ENCODE measurements at regions not wholly inside any gene's neighbourhood (a gene's known extent, or its start where the extent isn't known, plus 50 kb on each side); places are given as distances from the start of the nearest gene placed in this dataset.

DNA sequence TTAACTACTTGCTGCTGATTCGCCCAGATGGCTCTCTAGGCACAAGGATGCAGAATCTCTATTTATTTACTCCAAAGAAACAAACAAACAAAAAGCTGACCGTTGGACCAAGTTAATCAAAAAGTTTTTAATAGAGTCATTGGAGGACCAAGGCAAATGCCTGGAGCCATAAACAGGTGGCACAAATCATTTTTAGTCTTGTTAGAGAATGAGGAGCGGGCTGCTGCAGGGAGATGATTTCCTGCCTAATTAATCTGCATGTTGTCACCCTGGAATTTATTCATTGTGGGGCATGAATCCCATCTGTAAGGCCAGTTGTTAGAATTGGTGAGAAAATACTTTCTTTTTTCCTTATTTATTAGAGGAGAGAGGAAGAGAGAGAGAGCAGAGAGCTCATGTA, 147.4 kb upstream of the GATB start:
- Histone ChIP-seq H3K4me3 (ENCODE audit: low read length in 2 of 2) (no peak overlapping the region), H3K27ac (ENCODE audit: low read depth in 2 of 2, low read length in 2 of 2) (no peak overlapping the region), H3K36me3 (ENCODE audit: control insufficient read depth in 2 of 2, insufficient read depth in 2 of 2, low read length in 2 of 2) (no peaks in the 10 kb centered on the region), H3K4me1 (ENCODE audit: control insufficient read depth in 2 of 2, insufficient read depth in 2 of 2, low read length in 2 of 2) (no peaks in the 10 kb centered on the region), H3K9ac (ENCODE audit: low read depth in 1 of 2, low read length in 2 of 2) (no peak overlapping the region), H3K27me3 (ENCODE audit: control insufficient read depth in 2 of 2, insufficient read depth in 2 of 2, low read length in 2 of 2) (peaks cover 3% of the 10 kb centered on the region in 2 donors), H3K9me3 (ENCODE audit: control insufficient read depth in 2 of 2, low read length in 2 of 2) (no peaks in the 10 kb centered on the region)

DNA sequence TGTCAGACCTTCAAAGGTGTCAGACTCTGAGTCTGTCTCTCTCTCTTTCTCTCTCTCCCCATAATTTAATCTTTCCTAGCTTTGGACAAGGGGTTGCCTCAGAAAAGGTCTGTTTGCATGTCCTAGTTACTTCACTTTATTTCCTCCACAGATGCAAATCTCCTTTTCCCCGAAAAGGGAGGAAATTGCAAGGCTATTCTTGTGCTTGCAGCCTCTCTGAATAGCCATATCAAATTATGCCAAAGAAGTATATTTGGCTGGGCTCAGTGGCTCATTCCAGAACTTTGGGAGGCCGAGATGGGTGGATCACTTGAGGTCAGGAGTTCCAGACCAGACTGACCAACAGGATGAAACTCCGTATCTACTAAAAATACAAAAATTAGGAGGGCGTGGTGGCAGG, 145.6 kb upstream of the GATB start:
- Histone ChIP-seq H3K36me3 (ENCODE audit: control insufficient read depth in 2 of 2, insufficient read depth in 2 of 2, low read length in 2 of 2) (no peaks in the 10 kb centered on the region), H3K9ac (ENCODE audit: low read depth in 1 of 2, low read length in 2 of 2) (no peak overlapping the region), H3K27me3 (ENCODE audit: control insufficient read depth in 2 of 2, insufficient read depth in 2 of 2, low read length in 2 of 2) (peaks cover 3% of the 10 kb centered on the region in 2 donors), H3K9me3 (ENCODE audit: control insufficient read depth in 2 of 2, low read length in 2 of 2) (no peaks in the 10 kb centered on the region), H3K4me3 (ENCODE audit: low read length in 2 of 2) (no peak overlapping the region), H3K4me1 (ENCODE audit: control insufficient read depth in 2 of 2, insufficient read depth in 2 of 2, low read length in 2 of 2) (no peaks in the 10 kb centered on the region), H3K27ac (ENCODE audit: low read depth in 2 of 2, low read length in 2 of 2) (no peak overlapping the region)

DNA sequence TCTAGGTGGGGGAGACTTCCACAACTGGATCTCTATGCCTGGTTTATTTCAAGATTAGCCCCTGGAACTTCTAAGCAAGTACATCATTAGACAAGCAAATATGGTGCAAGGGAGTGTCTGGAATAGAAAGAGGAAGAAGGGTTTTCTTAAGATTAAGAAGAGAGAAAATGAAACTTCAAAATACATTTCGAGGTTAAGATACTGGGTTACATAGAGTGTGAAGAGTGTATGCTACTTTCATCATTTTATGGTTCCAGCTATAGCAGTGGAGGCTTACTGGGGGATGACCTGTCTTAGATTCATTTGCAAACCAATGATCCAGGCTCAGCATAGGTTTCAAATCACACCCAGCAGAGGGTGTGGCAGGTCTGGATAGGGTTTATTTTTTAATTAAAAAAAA, 144.4 kb upstream of the GATB start:
- Histone ChIP-seq H3K9me3 (ENCODE audit: control insufficient read depth in 2 of 2, low read length in 2 of 2) (no peaks in the 10 kb centered on the region), H3K36me3 (ENCODE audit: control insufficient read depth in 2 of 2, insufficient read depth in 2 of 2, low read length in 2 of 2) (no peaks in the 10 kb centered on the region), H3K4me1 (ENCODE audit: control insufficient read depth in 2 of 2, insufficient read depth in 2 of 2, low read length in 2 of 2) (no peaks in the 10 kb centered on the region), H3K27ac (ENCODE audit: low read depth in 2 of 2, low read length in 2 of 2) (no peak overlapping the region), H3K4me3 (ENCODE audit: low read length in 2 of 2) (no peak overlapping the region), H3K27me3 (ENCODE audit: control insufficient read depth in 2 of 2, insufficient read depth in 2 of 2, low read length in 2 of 2) (peaks cover 3% of the 10 kb centered on the region in 2 donors), H3K9ac (ENCODE audit: low read depth in 1 of 2, low read length in 2 of 2) (no peak overlapping the region)

DNA sequence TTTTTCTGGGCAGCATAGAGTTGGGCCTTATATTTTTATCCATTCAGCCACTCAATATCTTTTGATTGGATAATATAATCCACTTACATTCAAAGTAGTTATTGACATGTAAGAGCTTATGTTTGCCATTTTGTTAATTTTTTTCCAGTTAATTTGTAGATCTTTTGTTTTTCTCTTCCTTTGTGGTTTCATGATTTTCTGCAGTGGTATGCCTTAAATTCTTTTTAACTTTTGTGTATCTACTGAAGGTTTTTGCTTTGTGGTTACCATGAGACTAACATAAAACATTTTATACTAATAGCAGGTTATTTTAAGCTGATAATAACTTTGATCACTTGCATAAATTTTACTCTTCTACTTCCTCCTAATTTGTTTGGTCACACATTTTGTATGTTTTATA, 140.8 kb upstream of the GATB start:
- no peaks in the 10 kb centered on the region for H3K4me1 ChIP-seq (ENCODE audit: control insufficient read depth in 2 of 2, insufficient read depth in 2 of 2, low read length in 2 of 2)
- H3K27me3 ChIP-seq (ENCODE audit: control insufficient read depth in 2 of 2, insufficient read depth in 2 of 2, low read length in 2 of 2) = no peaks in the 10 kb centered on the region
- no peak overlapping the region for H3K4me3 ChIP-seq (ENCODE audit: low read length in 2 of 2)
- H3K36me3 ChIP-seq (ENCODE audit: control insufficient read depth in 2 of 2, insufficient read depth in 2 of 2, low read length in 2 of 2) = no peaks in the 10 kb centered on the region
- no peaks in the 10 kb centered on the region for H3K9me3 ChIP-seq (ENCODE audit: control insufficient read depth in 2 of 2, low read length in 2 of 2)
- H3K27ac ChIP-seq (ENCODE audit: low read depth in 2 of 2, low read length in 2 of 2) = no peak overlapping the region
- no peak overlapping the region for H3K9ac ChIP-seq (ENCODE audit: low read depth in 1 of 2, low read length in 2 of 2)

DNA sequence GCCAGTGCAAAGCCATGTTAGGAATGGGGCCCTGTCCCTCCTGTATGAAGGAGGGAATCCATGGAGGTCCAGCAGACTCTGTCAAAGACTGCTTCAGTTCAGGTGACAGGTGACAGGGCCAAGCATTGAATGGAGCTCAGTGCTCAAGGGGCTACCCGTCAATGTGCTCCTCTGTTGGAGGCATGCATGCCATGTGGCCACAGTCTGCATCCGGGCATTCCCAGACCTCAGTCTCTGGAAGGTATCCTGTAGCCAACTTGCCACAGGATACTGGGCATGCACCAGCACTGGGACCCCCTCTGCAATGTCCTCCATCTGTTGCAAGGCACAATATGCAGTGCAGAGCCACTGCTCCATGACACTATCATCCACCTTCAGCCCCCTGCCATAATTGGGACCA, 136.1 kb upstream of the GATB start:
- H3K4me3 ChIP-seq (ENCODE audit: low read length in 2 of 2) = no peak overlapping the region
- no peaks in the 10 kb centered on the region for H3K4me1 ChIP-seq (ENCODE audit: control insufficient read depth in 2 of 2, insufficient read depth in 2 of 2, low read length in 2 of 2)
- no peak overlapping the region for H3K9ac ChIP-seq (ENCODE audit: low read depth in 1 of 2, low read length in 2 of 2)
- no peaks in the 10 kb centered on the region for H3K36me3 ChIP-seq (ENCODE audit: control insufficient read depth in 2 of 2, insufficient read depth in 2 of 2, low read length in 2 of 2)
- H3K27ac ChIP-seq (ENCODE audit: low read depth in 2 of 2, low read length in 2 of 2) = no peak overlapping the region
- no peaks in the 10 kb centered on the region for H3K9me3 ChIP-seq (ENCODE audit: control insufficient read depth in 2 of 2, low read length in 2 of 2)
- H3K27me3 ChIP-seq (ENCODE audit: control insufficient read depth in 2 of 2, insufficient read depth in 2 of 2, low read length in 2 of 2) = no peaks in the 10 kb centered on the region

DNA sequence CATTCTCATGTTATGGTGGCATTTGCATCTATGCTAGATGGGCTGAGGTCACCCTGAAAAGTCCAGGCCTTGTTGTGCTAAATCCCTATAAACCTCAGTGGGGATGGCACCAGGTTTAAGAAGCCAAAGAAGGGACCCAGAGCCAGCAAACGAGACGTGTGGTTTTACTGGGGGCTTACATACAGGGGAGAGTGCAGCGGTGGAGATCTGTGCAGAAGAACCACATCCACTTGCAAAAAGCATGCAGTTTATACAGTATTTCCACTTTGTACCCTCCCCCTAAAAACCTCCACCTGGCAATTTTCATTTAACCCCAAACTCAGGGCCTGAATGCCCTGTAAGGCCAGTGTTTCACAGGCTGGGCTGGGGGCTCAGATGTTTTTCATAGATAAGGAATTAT, 134.9 kb upstream of the GATB start:
- no peaks in the 10 kb centered on the region for H3K9me3 ChIP-seq (ENCODE audit: control insufficient read depth in 2 of 2, low read length in 2 of 2)
- H3K4me3 ChIP-seq (ENCODE audit: low read length in 2 of 2) = no peak overlapping the region
- H3K27me3 ChIP-seq (ENCODE audit: control insufficient read depth in 2 of 2, insufficient read depth in 2 of 2, low read length in 2 of 2) = no peaks in the 10 kb centered on the region
- H3K9ac ChIP-seq (ENCODE audit: low read depth in 1 of 2, low read length in 2 of 2) = no peak overlapping the region
- no peaks in the 10 kb centered on the region for H3K4me1 ChIP-seq (ENCODE audit: control insufficient read depth in 2 of 2, insufficient read depth in 2 of 2, low read length in 2 of 2)
- no peaks in the 10 kb centered on the region for H3K36me3 ChIP-seq (ENCODE audit: control insufficient read depth in 2 of 2, insufficient read depth in 2 of 2, low read length in 2 of 2)
- no peak overlapping the region for H3K27ac ChIP-seq (ENCODE audit: low read depth in 2 of 2, low read length in 2 of 2)

DNA sequence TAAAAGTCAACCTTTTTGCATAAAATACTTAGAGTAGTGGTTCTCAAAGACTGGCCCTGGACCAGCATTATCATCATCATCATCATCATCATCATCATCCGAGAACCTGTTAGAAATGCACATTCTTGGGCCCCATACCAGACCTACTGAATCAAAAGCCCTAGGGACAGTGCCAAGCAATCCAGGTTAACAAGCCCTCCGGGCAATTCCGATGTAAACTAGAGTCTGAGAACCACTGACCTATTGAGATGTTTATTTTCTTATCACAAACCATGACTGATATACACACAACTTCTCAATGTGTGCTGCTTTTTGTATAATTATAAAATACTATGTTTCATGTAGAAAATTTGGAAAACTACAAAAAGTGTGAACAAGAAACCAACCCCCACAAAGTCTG, 133.4 kb upstream of the GATB start:
- Histone ChIP-seq H3K9me3 (ENCODE audit: control insufficient read depth in 2 of 2, low read length in 2 of 2) (no peaks in the 10 kb centered on the region), H3K36me3 (ENCODE audit: control insufficient read depth in 2 of 2, insufficient read depth in 2 of 2, low read length in 2 of 2) (no peaks in the 10 kb centered on the region), H3K4me1 (ENCODE audit: control insufficient read depth in 2 of 2, insufficient read depth in 2 of 2, low read length in 2 of 2) (no peaks in the 10 kb centered on the region), H3K27me3 (ENCODE audit: control insufficient read depth in 2 of 2, insufficient read depth in 2 of 2, low read length in 2 of 2) (no peaks in the 10 kb centered on the region), H3K27ac (ENCODE audit: low read depth in 2 of 2, low read length in 2 of 2) (no peak overlapping the region), H3K9ac (ENCODE audit: low read depth in 1 of 2, low read length in 2 of 2) (no peak overlapping the region), H3K4me3 (ENCODE audit: low read length in 2 of 2) (no peak overlapping the region)

DNA sequence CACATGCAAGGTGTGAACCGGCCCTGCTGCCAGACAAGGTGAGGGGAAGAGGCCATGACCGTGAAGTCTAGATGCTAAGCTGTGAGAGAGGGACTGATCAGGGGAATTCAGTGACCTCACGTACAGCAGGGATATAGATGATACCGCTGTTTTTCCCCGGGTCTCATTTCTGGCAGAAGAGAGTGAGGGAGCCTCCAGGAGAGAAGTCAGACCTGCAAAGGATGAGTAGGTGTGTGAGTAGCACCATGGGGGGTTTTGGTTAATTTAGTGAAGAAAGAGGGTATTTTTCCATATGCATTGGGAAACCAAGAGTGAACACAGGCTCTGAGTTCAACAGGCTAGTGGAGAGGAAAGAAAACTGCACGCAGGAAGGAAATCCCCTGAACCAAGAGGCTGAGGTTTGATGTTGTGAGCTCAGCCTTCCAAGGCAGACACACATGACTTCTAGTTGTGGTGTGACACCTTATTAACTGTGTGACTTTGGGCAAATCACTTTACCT, 127.6 kb upstream of the GATB start:
- no peaks in the 10 kb centered on the region for H3K4me1 ChIP-seq (ENCODE audit: control insufficient read depth in 2 of 2, insufficient read depth in 2 of 2, low read length in 2 of 2)
- H3K9ac ChIP-seq (ENCODE audit: low read depth in 1 of 2, low read length in 2 of 2) = no peak overlapping the region
- H3K27me3 ChIP-seq (ENCODE audit: control insufficient read depth in 2 of 2, insufficient read depth in 2 of 2, low read length in 2 of 2) = no peaks in the 10 kb centered on the region
- H3K4me3 ChIP-seq (ENCODE audit: low read length in 2 of 2) = no peak overlapping the region
- H3K36me3 ChIP-seq (ENCODE audit: control insufficient read depth in 2 of 2, insufficient read depth in 2 of 2, low read length in 2 of 2) = no peaks in the 10 kb centered on the region
- H3K9me3 ChIP-seq (ENCODE audit: control insufficient read depth in 2 of 2, low read length in 2 of 2) = no peaks in the 10 kb centered on the region
- H3K27ac ChIP-seq (ENCODE audit: low read depth in 2 of 2, low read length in 2 of 2) = no peak overlapping the region

DNA sequence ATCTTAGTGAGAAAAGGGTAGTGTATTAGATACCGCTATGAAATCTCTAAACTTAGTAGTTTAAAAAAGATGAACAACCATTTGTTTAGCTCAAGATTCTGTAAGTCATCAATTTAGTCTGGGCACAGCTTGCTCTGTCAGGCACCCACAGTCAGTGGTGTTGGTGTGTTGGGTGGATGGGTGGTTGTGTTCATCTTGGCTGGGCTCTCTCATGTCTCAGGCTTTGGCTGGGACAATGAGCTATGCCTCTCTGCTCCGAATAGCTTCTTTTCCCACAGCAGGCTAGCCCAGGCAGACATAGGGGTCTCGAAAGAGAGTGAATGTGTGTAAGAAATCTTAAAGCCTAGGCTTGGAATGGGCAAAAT, 127.0 kb upstream of the GATB start:
- Histone ChIP-seq H3K27ac (ENCODE audit: low read depth in 2 of 2, low read length in 2 of 2) (no peak overlapping the region), H3K4me1 (ENCODE audit: control insufficient read depth in 2 of 2, insufficient read depth in 2 of 2, low read length in 2 of 2) (no peaks in the 10 kb centered on the region), H3K36me3 (ENCODE audit: control insufficient read depth in 2 of 2, insufficient read depth in 2 of 2, low read length in 2 of 2) (no peaks in the 10 kb centered on the region), H3K27me3 (ENCODE audit: control insufficient read depth in 2 of 2, insufficient read depth in 2 of 2, low read length in 2 of 2) (no peaks in the 10 kb centered on the region), H3K9me3 (ENCODE audit: control insufficient read depth in 2 of 2, low read length in 2 of 2) (no peaks in the 10 kb centered on the region), H3K9ac (ENCODE audit: low read depth in 1 of 2, low read length in 2 of 2) (no peak overlapping the region), H3K4me3 (ENCODE audit: low read length in 2 of 2) (no peak overlapping the region)

DNA sequence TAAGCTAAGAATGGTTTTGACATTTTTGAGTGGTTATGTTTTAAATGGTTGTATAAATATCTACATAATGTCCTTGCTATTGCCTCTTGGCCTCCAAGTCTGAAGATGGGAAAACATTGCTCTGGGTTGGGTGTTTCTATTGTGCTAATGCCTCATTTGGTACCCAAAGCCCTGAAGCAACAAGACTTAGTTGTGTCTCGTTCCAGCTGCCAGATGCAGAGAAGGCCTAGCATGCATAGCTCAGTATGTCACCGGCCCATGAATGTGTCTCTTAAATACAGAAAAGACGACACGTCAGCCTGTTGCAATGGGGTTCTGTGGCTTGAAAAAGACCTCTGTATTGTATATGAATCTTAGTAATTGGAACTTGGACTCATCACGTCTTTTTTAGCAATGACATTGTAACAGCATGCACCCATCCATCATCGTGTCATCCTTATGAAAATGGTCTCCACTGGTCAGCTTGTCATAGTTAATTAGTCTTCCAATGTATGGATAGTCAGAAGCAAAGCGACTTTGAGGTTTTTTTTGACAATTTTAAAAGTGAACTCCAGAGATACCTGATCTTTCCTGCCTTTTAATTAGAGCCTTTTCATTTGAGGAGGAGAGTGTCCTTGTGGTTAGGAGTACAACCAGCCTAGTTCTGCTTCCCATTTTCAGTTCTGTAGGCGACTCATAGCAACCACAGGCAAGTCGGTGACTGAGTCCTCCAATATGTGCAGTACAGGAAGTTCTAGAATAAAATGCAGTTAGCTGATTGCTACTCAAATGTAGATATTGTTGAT, 126.4 kb upstream of the GATB start:
- H3K36me3 ChIP-seq (ENCODE audit: control insufficient read depth in 2 of 2, insufficient read depth in 2 of 2, low read length in 2 of 2) = no peaks in the 10 kb centered on the region
- H3K4me3 ChIP-seq (ENCODE audit: low read length in 2 of 2) = no peak overlapping the region
- no peak overlapping the region for H3K9ac ChIP-seq (ENCODE audit: low read depth in 1 of 2, low read length in 2 of 2)
- H3K27ac ChIP-seq (ENCODE audit: low read depth in 2 of 2, low read length in 2 of 2) = no peak overlapping the region
- H3K27me3 ChIP-seq (ENCODE audit: control insufficient read depth in 2 of 2, insufficient read depth in 2 of 2, low read length in 2 of 2) = no peaks in the 10 kb centered on the region
- H3K4me1 ChIP-seq (ENCODE audit: control insufficient read depth in 2 of 2, insufficient read depth in 2 of 2, low read length in 2 of 2) = no peaks in the 10 kb centered on the region
- H3K9me3 ChIP-seq (ENCODE audit: control insufficient read depth in 2 of 2, low read length in 2 of 2) = no peaks in the 10 kb centered on the region
